ENCODE measurements at regions not wholly inside any gene's neighbourhood (a gene's known extent, or its start where the extent isn't known, plus 50 kb on each side); places are given as distances from the start of the nearest gene placed in this dataset.
A peak's percentile ranks its signal among the peaks of the same experiment; 100 is the strongest.

DNA sequence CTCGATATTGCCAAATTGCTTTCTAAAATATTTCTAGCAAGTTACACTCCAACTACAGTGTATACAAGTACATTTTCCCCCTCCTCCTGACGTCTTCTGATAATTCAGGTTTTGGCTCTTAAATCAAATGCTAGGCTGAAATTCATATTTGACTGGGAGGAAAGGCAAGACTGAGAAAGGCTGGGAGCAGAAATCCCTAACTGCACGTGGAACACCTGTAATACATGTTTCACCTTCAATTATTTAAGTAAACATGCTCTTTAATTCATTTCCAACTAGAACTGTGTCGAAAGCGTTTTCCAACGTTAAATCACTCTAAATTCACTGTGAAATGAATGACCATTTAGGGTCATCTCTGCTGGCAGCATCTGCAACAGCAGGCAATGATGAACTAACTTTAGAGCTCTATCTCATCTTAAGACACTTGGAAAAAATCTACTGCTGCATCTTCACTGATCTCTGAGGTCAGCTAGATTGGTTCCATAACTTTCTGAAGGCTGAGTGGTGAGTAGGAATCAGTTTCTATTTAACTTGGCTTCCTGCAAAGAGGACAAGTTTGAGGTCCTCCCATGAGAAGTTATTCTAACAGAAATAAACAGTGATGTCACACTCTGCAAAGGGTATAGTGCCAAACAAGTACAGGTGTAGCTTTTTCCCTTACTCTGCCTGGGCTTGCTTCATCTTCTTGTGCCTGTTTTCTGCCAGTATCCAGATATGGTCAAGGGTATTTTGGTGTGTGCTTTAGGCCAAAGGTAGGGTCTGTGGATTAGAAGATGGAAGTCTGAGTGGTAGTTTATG, 144.3 kb upstream of the PAK3 start:
- no peak for DNase-seq (ENCODE audit: low read depth in 2 of 2)
- TF ChIP-seq EZH2 (IDR thresholded peaks at IDR 0.05; ENCODE audit: low read length, missing control alignments) = no peak
- TF ChIP-seq, protein P1, sequence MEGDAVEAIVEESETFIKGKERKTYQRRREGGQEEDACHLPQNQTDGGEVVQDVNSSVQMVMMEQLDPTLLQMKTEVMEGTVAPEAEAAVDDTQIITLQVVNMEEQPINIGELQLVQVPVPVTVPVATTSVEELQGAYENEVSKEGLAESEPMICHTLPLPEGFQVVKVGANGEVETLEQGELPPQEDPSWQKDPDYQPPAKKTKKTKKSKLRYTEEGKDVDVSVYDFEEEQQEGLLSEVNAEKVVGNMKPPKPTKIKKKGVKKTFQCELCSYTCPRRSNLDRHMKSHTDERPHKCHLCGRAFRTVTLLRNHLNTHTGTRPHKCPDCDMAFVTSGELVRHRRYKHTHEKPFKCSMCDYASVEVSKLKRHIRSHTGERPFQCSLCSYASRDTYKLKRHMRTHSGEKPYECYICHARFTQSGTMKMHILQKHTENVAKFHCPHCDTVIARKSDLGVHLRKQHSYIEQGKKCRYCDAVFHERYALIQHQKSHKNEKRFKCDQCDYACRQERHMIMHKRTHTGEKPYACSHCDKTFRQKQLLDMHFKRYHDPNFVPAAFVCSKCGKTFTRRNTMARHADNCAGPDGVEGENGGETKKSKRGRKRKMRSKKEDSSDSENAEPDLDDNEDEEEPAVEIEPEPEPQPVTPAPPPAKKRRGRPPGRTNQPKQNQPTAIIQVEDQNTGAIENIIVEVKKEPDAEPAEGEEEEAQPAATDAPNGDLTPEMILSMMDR (conservative IDR thresholded peaks at IDR 0.05 in 1 of 2, IDR thresholded peaks at IDR 0.05 in 1 of 2; ENCODE audit: low read depth in 1 of 2, low read length in 2 of 2) = no peak

DNA sequence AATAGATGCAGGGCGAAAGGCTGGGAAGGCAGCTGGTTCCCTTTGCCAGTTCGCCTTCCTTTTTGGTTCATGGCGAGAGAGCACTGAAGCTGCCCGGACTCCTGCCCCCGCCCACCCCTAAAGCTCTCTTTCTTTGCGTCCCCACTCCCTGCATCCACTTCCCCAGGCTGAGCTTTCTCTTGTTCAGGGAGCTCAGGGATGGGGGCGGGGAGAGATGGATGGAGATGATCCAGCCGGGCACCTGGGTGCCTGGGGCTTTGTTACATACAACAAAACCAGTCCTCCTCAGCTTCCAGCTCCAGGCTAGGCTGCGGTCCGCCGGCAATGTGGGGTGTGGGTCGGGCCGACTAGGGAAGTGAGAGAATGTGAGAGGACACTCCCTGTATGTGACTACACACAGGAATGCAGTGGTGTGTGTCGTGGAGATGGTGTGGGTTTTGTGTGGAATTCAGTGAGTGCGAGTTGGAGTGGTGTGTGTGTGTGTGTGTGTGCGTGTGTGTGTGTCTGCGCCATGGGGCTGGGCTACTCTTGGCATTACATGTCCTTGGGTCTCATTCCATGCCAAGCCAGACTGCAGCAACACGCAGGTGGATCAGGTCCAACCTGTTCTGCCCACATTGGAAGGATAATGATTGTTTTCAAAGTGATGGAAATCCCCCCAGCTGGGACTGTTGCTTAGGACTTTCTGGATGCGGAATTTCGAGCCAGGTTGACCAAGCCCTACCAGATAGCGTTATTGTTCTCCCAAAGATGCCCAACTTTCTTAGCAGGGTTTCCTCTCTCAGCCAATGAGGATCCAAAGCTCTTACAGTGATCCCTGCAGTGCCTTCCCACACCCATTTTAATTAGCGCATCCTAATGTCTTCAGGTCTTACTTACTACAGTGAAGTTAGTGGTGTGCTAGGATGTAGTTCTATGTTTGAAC, 149.4 kb upstream of the CHRDL1 start:
- no peaks in the 10 kb centered on the region for H3K79me2 ChIP-seq (ENCODE audit: control insufficient read depth, insufficient read depth, low read length)
- no peak overlapping the region for H3K9ac ChIP-seq (ENCODE audit: insufficient read depth, low read length)
- peak in 1 of 2 donors; percentile 54 for DNase-seq (ENCODE audit: low read depth in 2 of 2)
- no peak overlapping the region for H2AFZ ChIP-seq (ENCODE audit: low read length)
- H3K36me3 ChIP-seq (ENCODE audit: control insufficient read depth, insufficient read depth, low read length) = no peaks in the 10 kb centered on the region
- no peaks in the 10 kb centered on the region for H3K4me1 ChIP-seq (ENCODE audit: control insufficient read depth, extremely low read depth, insufficient read depth, low read length)
- no peaks in the 10 kb centered on the region for H3K9me3 ChIP-seq (ENCODE audit: control insufficient read depth, insufficient read depth, low read depth, low read length)
- TF ChIP-seq, protein P1 (conservative IDR thresholded peaks at IDR 0.05 in 1 of 2, IDR thresholded peaks at IDR 0.05 in 1 of 2; ENCODE audit: low read depth in 1 of 2, low read length in 2 of 2) = no peak
- TF ChIP-seq EZH2 (IDR thresholded peaks at IDR 0.05; ENCODE audit: low read length, missing control alignments) = no peak
- H3K27ac ChIP-seq (ENCODE audit: insufficient read depth, low read length) = no peak overlapping the region
- peak overlapping the region in 1 of 4 experiments; percentile 40 for H3K4me3 ChIP-seq (replicated peaks in 1 of 4; ENCODE audit: control extremely low read depth in 1 of 4, insufficient read depth in 1 of 4, low read depth in 3 of 4, low read length in 4 of 4)
- H4K20me1 ChIP-seq (ENCODE audit: control insufficient read depth, extremely low read depth, insufficient read depth, low read length) = no peaks in the 10 kb centered on the region
- H3K4me2 ChIP-seq (ENCODE audit: extremely low read depth, insufficient read depth, low read length) = no peak overlapping the region
- H3K27me3 ChIP-seq (ENCODE audit: control insufficient read depth, insufficient read depth, low read length) = no peaks in the 10 kb centered on the region

More for the DNA sequence above, 144.3 kb upstream of the PAK3 start:
- no peaks in the 10 kb centered on the region for H3K27me3 ChIP-seq (ENCODE audit: control insufficient read depth, insufficient read depth, low read length)
- no peak overlapping the region for H3K4me2 ChIP-seq (ENCODE audit: extremely low read depth, insufficient read depth, low read length)
- H3K9me3 ChIP-seq (ENCODE audit: control insufficient read depth, insufficient read depth, low read depth, low read length) = no peaks in the 10 kb centered on the region
- no peak overlapping the region for H3K27ac ChIP-seq (ENCODE audit: insufficient read depth, low read length)
- H4K20me1 ChIP-seq (ENCODE audit: control insufficient read depth, extremely low read depth, insufficient read depth, low read length) = no peaks in the 10 kb centered on the region
- H3K4me3 ChIP-seq (replicated peaks in 1 of 4; ENCODE audit: control extremely low read depth in 1 of 4, insufficient read depth in 1 of 4, low read depth in 3 of 4, low read length in 4 of 4) = no peak overlapping the region
- H3K79me2 ChIP-seq (ENCODE audit: control insufficient read depth, insufficient read depth, low read length) = no peaks in the 10 kb centered on the region
- H3K36me3 ChIP-seq (ENCODE audit: control insufficient read depth, insufficient read depth, low read length) = no peaks in the 10 kb centered on the region
- H2AFZ ChIP-seq (ENCODE audit: low read length) = no peak overlapping the region
- no peaks in the 10 kb centered on the region for H3K4me1 ChIP-seq (ENCODE audit: control insufficient read depth, extremely low read depth, insufficient read depth, low read length)
- H3K9ac ChIP-seq (ENCODE audit: insufficient read depth, low read length) = no peak overlapping the region

DNA sequence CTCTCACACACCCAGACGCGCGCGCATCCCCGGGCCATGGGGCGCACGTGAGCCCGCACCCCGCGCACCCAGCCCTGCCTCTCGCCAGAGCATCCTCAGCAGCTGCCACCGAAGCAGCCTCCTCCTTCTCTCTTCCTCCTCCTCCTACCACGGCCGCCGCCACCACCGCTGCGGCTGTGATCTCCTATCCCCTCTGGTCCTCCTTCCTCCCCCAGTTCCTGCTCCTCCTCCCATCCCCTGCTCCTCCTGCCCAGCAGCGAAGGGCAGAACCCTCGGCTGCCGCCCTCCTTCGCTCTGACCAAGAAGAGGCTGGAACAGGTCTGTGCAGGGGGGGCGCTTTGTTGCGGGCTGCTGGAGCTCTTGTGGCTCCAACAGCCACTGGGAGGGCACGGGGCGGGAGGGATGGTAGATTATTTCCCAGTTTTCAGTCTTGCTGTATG, 148.7 kb upstream of the CHRDL1 start:
- no peaks in the 10 kb centered on the region for H3K79me2 ChIP-seq (ENCODE audit: control insufficient read depth, insufficient read depth, low read length)
- peak overlapping the region; percentile 51 for H3K4me2 ChIP-seq (ENCODE audit: extremely low read depth, insufficient read depth, low read length)
- H2AFZ ChIP-seq (ENCODE audit: low read length) = no peak overlapping the region
- no peaks in the 10 kb centered on the region for H3K4me1 ChIP-seq (ENCODE audit: control insufficient read depth, extremely low read depth, insufficient read depth, low read length)
- TF ChIP-seq EZH2 (IDR thresholded peaks at IDR 0.05; ENCODE audit: low read length, missing control alignments) = no peak
- TF ChIP-seq, protein P1 (conservative IDR thresholded peaks at IDR 0.05 in 1 of 2, IDR thresholded peaks at IDR 0.05 in 1 of 2; ENCODE audit: low read depth in 1 of 2, low read length in 2 of 2) = no peak
- no peaks in the 10 kb centered on the region for H4K20me1 ChIP-seq (ENCODE audit: control insufficient read depth, extremely low read depth, insufficient read depth, low read length)
- no peak overlapping the region for H3K27ac ChIP-seq (ENCODE audit: insufficient read depth, low read length)
- H3K4me3 ChIP-seq (replicated peaks in 1 of 4; ENCODE audit: control extremely low read depth in 1 of 4, insufficient read depth in 1 of 4, low read depth in 3 of 4, low read length in 4 of 4) = peak overlapping the region in 1 of 4 experiments; percentile 40
- peak in 1 of 2 donors; percentile 11 for DNase-seq (ENCODE audit: low read depth in 2 of 2)
- no peaks in the 10 kb centered on the region for H3K36me3 ChIP-seq (ENCODE audit: control insufficient read depth, insufficient read depth, low read length)
- H3K9ac ChIP-seq (ENCODE audit: insufficient read depth, low read length) = no peak overlapping the region
- H3K9me3 ChIP-seq (ENCODE audit: control insufficient read depth, insufficient read depth, low read depth, low read length) = no peaks in the 10 kb centered on the region
- H3K27me3 ChIP-seq (ENCODE audit: control insufficient read depth, insufficient read depth, low read length) = no peaks in the 10 kb centered on the region
